ENCODE measurements at regions not wholly inside any gene's neighbourhood (a gene's known extent, or its start where the extent isn't known, plus 50 kb on each side); places are given as distances from the start of the nearest gene placed in this dataset.

GRCh38 chr4:133839326-133839725 lies 362.3 kb downstream of the PABPC4L start:
- H3K27me3 ChIP-seq (ENCODE audit: control insufficient read depth in 1 of 2, insufficient read depth in 2 of 2, low read length in 2 of 2), result no peaks in the 10 kb centered on the region
- H3K36me3 ChIP-seq (ENCODE audit: control insufficient read depth in 1 of 2, insufficient read depth in 2 of 2, low read length in 2 of 2), result no peaks in the 10 kb centered on the region
- no peak overlapping the region for H3K4me3 ChIP-seq (ENCODE audit: low read depth in 1 of 2, low read length in 2 of 2)
- H3K4me1 ChIP-seq (ENCODE audit: control insufficient read depth in 1 of 2, insufficient read depth in 2 of 2, low read length in 2 of 2), result no peaks in the 10 kb centered on the region
- peaks cover 9 to 14% of the 10 kb centered on the region in 2 donors for H3K9me3 ChIP-seq (ENCODE audit: control insufficient read depth in 1 of 2, low read length in 2 of 2)
- no peak overlapping the region for H3K9ac ChIP-seq (ENCODE audit: low read depth in 1 of 2, low read length in 2 of 2)
- H3K27ac ChIP-seq (ENCODE audit: low read depth, low read length), result no peak overlapping the region

GRCh38 chr4:133823177-133823576 lies 378.4 kb downstream of the PABPC4L start:
- Histone ChIP-seq H3K4me1 (ENCODE audit: control insufficient read depth in 1 of 2, insufficient read depth in 2 of 2, low read length in 2 of 2) (no peaks in the 10 kb centered on the region), H3K36me3 (ENCODE audit: control insufficient read depth in 1 of 2, insufficient read depth in 2 of 2, low read length in 2 of 2) (no peaks in the 10 kb centered on the region), H3K4me3 (ENCODE audit: low read depth in 1 of 2, low read length in 2 of 2) (no peak overlapping the region), H3K9me3 (ENCODE audit: control insufficient read depth in 1 of 2, low read length in 2 of 2) (peaks cover 0 to 1% of the 10 kb centered on the region in 2 donors), H3K9ac (ENCODE audit: low read depth in 1 of 2, low read length in 2 of 2) (no peak overlapping the region), H3K27ac (ENCODE audit: low read depth, low read length) (no peak overlapping the region), H3K27me3 (ENCODE audit: control insufficient read depth in 1 of 2, insufficient read depth in 2 of 2, low read length in 2 of 2) (no peaks in the 10 kb centered on the region)

- H3K9ac ChIP-seq (ENCODE audit: low read depth in 1 of 2, low read length in 2 of 2), result no peak overlapping the region
- H3K9me3 ChIP-seq (ENCODE audit: control insufficient read depth in 1 of 2, low read length in 2 of 2), result peaks cover 0 to 8% of the 10 kb centered on the region in 2 donors
- H3K36me3 ChIP-seq (ENCODE audit: control insufficient read depth in 1 of 2, insufficient read depth in 2 of 2, low read length in 2 of 2), result no peaks in the 10 kb centered on the region
- no peaks in the 10 kb centered on the region for H3K4me1 ChIP-seq (ENCODE audit: control insufficient read depth in 1 of 2, insufficient read depth in 2 of 2, low read length in 2 of 2)
- H3K27me3 ChIP-seq (ENCODE audit: control insufficient read depth in 1 of 2, insufficient read depth in 2 of 2, low read length in 2 of 2), result no peaks in the 10 kb centered on the region
- H3K4me3 ChIP-seq (ENCODE audit: low read depth in 1 of 2, low read length in 2 of 2), result no peak overlapping the region
- H3K27ac ChIP-seq (ENCODE audit: low read depth, low read length), result no peak overlapping the region
Measured at GRCh38 chr4:133812954-133813353, 388.6 kb downstream of the PABPC4L start.

GRCh38 chr4:133812236-133812635 lies 389.4 kb downstream of the PABPC4L start:
- Histone ChIP-seq H3K4me3 (ENCODE audit: low read depth in 1 of 2, low read length in 2 of 2) (no peak overlapping the region), H3K9ac (ENCODE audit: low read depth in 1 of 2, low read length in 2 of 2) (no peak overlapping the region), H3K27me3 (ENCODE audit: control insufficient read depth in 1 of 2, insufficient read depth in 2 of 2, low read length in 2 of 2) (no peaks in the 10 kb centered on the region), H3K27ac (ENCODE audit: low read depth, low read length) (no peak overlapping the region), H3K9me3 (ENCODE audit: control insufficient read depth in 1 of 2, low read length in 2 of 2) (peaks cover 0 to 8% of the 10 kb centered on the region in 2 donors), H3K4me1 (ENCODE audit: control insufficient read depth in 1 of 2, insufficient read depth in 2 of 2, low read length in 2 of 2) (no peaks in the 10 kb centered on the region), H3K36me3 (ENCODE audit: control insufficient read depth in 1 of 2, insufficient read depth in 2 of 2, low read length in 2 of 2) (no peaks in the 10 kb centered on the region)

GRCh38 chr4:133808151-133808550 lies 393.4 kb downstream of the PABPC4L start:
- Histone ChIP-seq H3K9me3 (ENCODE audit: control insufficient read depth in 1 of 2, low read length in 2 of 2) (peaks cover 0 to 4% of the 10 kb centered on the region in 2 donors), H3K27ac (ENCODE audit: low read depth, low read length) (no peak overlapping the region), H3K36me3 (ENCODE audit: control insufficient read depth in 1 of 2, insufficient read depth in 2 of 2, low read length in 2 of 2) (no peaks in the 10 kb centered on the region), H3K9ac (ENCODE audit: low read depth in 1 of 2, low read length in 2 of 2) (no peak overlapping the region), H3K27me3 (ENCODE audit: control insufficient read depth in 1 of 2, insufficient read depth in 2 of 2, low read length in 2 of 2) (no peaks in the 10 kb centered on the region), H3K4me3 (ENCODE audit: low read depth in 1 of 2, low read length in 2 of 2) (no peak overlapping the region), H3K4me1 (ENCODE audit: control insufficient read depth in 1 of 2, insufficient read depth in 2 of 2, low read length in 2 of 2) (no peaks in the 10 kb centered on the region)

GRCh38 chr4:133803341-133803740 lies 398.2 kb downstream of the PABPC4L start:
- no peak overlapping the region for H3K27ac ChIP-seq (ENCODE audit: low read depth, low read length)

GRCh38 chr4:133802359-133803140 lies 399.0 kb downstream of the PABPC4L start:
- no peaks in the 10 kb centered on the region for H3K27me3 ChIP-seq (ENCODE audit: control insufficient read depth in 1 of 2, insufficient read depth in 2 of 2, low read length in 2 of 2)

More at GRCh38 chr4:133803341-133803740, 398.2 kb downstream of the PABPC4L start:
- Histone ChIP-seq H3K27me3 (ENCODE audit: control insufficient read depth in 1 of 2, insufficient read depth in 2 of 2, low read length in 2 of 2) (no peaks in the 10 kb centered on the region), H3K4me3 (ENCODE audit: low read depth in 1 of 2, low read length in 2 of 2) (no peak overlapping the region), H3K36me3 (ENCODE audit: control insufficient read depth in 1 of 2, insufficient read depth in 2 of 2, low read length in 2 of 2) (no peaks in the 10 kb centered on the region), H3K9me3 (ENCODE audit: control insufficient read depth in 1 of 2, low read length in 2 of 2) (no peaks in the 10 kb centered on the region), H3K9ac (ENCODE audit: low read depth in 1 of 2, low read length in 2 of 2) (no peak overlapping the region), H3K4me1 (ENCODE audit: control insufficient read depth in 1 of 2, insufficient read depth in 2 of 2, low read length in 2 of 2) (no peaks in the 10 kb centered on the region)

GRCh38 chr4:133801883-133802282 lies 399.7 kb downstream of the PABPC4L start:
- Histone ChIP-seq H3K4me3 (ENCODE audit: low read depth in 1 of 2, low read length in 2 of 2) (no peak overlapping the region), H3K36me3 (ENCODE audit: control insufficient read depth in 1 of 2, insufficient read depth in 2 of 2, low read length in 2 of 2) (no peaks in the 10 kb centered on the region), H3K9me3 (ENCODE audit: control insufficient read depth in 1 of 2, low read length in 2 of 2) (no peaks in the 10 kb centered on the region), H3K9ac (ENCODE audit: low read depth in 1 of 2, low read length in 2 of 2) (no peak overlapping the region), H3K27ac (ENCODE audit: low read depth, low read length) (no peak overlapping the region), H3K27me3 (ENCODE audit: control insufficient read depth in 1 of 2, insufficient read depth in 2 of 2, low read length in 2 of 2) (no peaks in the 10 kb centered on the region), H3K4me1 (ENCODE audit: control insufficient read depth in 1 of 2, insufficient read depth in 2 of 2, low read length in 2 of 2) (no peaks in the 10 kb centered on the region)

More at GRCh38 chr4:133802359-133803140, 399.0 kb downstream of the PABPC4L start:
- Histone ChIP-seq H3K9ac (ENCODE audit: low read depth in 1 of 2, low read length in 2 of 2) (no peak overlapping the region), H3K27ac (ENCODE audit: low read depth, low read length) (no peak overlapping the region), H3K4me1 (ENCODE audit: control insufficient read depth in 1 of 2, insufficient read depth in 2 of 2, low read length in 2 of 2) (no peaks in the 10 kb centered on the region), H3K36me3 (ENCODE audit: control insufficient read depth in 1 of 2, insufficient read depth in 2 of 2, low read length in 2 of 2) (no peaks in the 10 kb centered on the region), H3K9me3 (ENCODE audit: control insufficient read depth in 1 of 2, low read length in 2 of 2) (no peaks in the 10 kb centered on the region), H3K4me3 (ENCODE audit: low read depth in 1 of 2, low read length in 2 of 2) (no peak overlapping the region)

- Histone ChIP-seq H3K27ac (ENCODE audit: low read depth, low read length) (no peak overlapping the region), H3K4me3 (ENCODE audit: low read depth in 1 of 2, low read length in 2 of 2) (no peak overlapping the region), H3K9ac (ENCODE audit: low read depth in 1 of 2, low read length in 2 of 2) (no peak overlapping the region), H3K36me3 (ENCODE audit: control insufficient read depth in 1 of 2, insufficient read depth in 2 of 2, low read length in 2 of 2) (no peaks in the 10 kb centered on the region), H3K4me1 (ENCODE audit: control insufficient read depth in 1 of 2, insufficient read depth in 2 of 2, low read length in 2 of 2) (no peaks in the 10 kb centered on the region), H3K9me3 (ENCODE audit: control insufficient read depth in 1 of 2, low read length in 2 of 2) (no peaks in the 10 kb centered on the region), H3K27me3 (ENCODE audit: control insufficient read depth in 1 of 2, insufficient read depth in 2 of 2, low read length in 2 of 2) (no peaks in the 10 kb centered on the region)
Measured at GRCh38 chr4:133800966-133801365, 400.6 kb downstream of the PABPC4L start.

- Histone ChIP-seq H3K9ac (ENCODE audit: low read depth in 1 of 2, low read length in 2 of 2) (no peak overlapping the region), H3K36me3 (ENCODE audit: control insufficient read depth in 1 of 2, insufficient read depth in 2 of 2, low read length in 2 of 2) (no peaks in the 10 kb centered on the region), H3K27ac (ENCODE audit: low read depth, low read length) (no peak overlapping the region), H3K4me3 (ENCODE audit: low read depth in 1 of 2, low read length in 2 of 2) (no peak overlapping the region), H3K9me3 (ENCODE audit: control insufficient read depth in 1 of 2, low read length in 2 of 2) (no peaks in the 10 kb centered on the region), H3K27me3 (ENCODE audit: control insufficient read depth in 1 of 2, insufficient read depth in 2 of 2, low read length in 2 of 2) (no peaks in the 10 kb centered on the region), H3K4me1 (ENCODE audit: control insufficient read depth in 1 of 2, insufficient read depth in 2 of 2, low read length in 2 of 2) (no peaks in the 10 kb centered on the region)
Measured at GRCh38 chr4:133799717-133800315, 401.8 kb downstream of the PABPC4L start.
